Erythroblast (primary cell): ENCODE measurements at regions not wholly inside any gene's neighbourhood (a gene's known extent, or its start where the extent isn't known, plus 50 kb on each side); places are given as distances from the start of the nearest gene placed in this dataset.

Source experiments
- GATA1 ChIP-seq: IDR thresholded peaks from 2 replicates; pipeline ENCODE4 v1.6.1; 2011; ENCODE audit warnings: low read depth, mild to moderate bottlenecking, control low read depth, low read length, moderate library complexity
- POLR2A ChIP-seq: IDR thresholded peaks from 2 replicates; pipeline ENCODE4 v1.6.1; 2011; ENCODE audit warnings: mild to moderate bottlenecking, low read length

GRCh38 chr16:26700250-26700649 lies 366.5 kb upstream of the C16orf82 start:
- TF ChIP-seq POLR2A (no peak), GATA1 (no peak)
